HEK293 (cell line): ENCODE measurements at regions not wholly inside any gene's neighbourhood (a gene's known extent, or its start where the extent isn't known, plus 50 kb on each side); places are given as distances from the start of the nearest gene placed in this dataset.
A peak's percentile ranks its signal among the peaks of the same experiment; 100 is the strongest.

ENCODE experiments used
- FEZF1 ChIP-seq: fragments of 450-650 bp; formaldehyde crosslinking; IDR thresholded peaks from 2 replicates; pipeline ENCODE4 v1.5.1; 2016; ENCODE audit warnings: missing biosample characterization, missing genetic modification characterization
- KLF10 ChIP-seq: fragments of 450-650 bp; IDR thresholded peaks from 2 replicates; pipeline ENCODE4 v1.5.1; 2018; ENCODE audit warnings: missing biosample characterization, mild to moderate bottlenecking, missing genetic modification characterization
- KLF16 ChIP-seq: fragments of 450-650 bp; formaldehyde crosslinking; IDR thresholded peaks from 2 replicates; pipeline ENCODE4 v1.5.1; 2017; ENCODE audit warnings: missing biosample characterization, missing genetic modification characterization
- MYNN ChIP-seq: fragments of 450-650 bp; formaldehyde crosslinking; IDR thresholded peaks from 2 replicates; pipeline ENCODE4 v1.5.1; 2016; ENCODE audit warnings: missing biosample characterization, missing genetic modification characterization, borderline replicate concordance
- OSR2 ChIP-seq: fragments of 450-650 bp; formaldehyde crosslinking; IDR thresholded peaks from 2 replicates; pipeline ENCODE4 v1.5.1; 2016; ENCODE audit warnings: missing biosample characterization, missing genetic modification characterization
- REPIN1 ChIP-seq: fragments of 450-650 bp; formaldehyde crosslinking; IDR thresholded peaks from 2 replicates; pipeline ENCODE4 v1.5.1; 2017; ENCODE audit warnings: missing biosample characterization, missing genetic modification characterization, low read depth
- SP3 ChIP-seq: fragments of 450-650 bp; formaldehyde crosslinking; IDR thresholded peaks from 2 replicates; pipeline ENCODE4 v1.5.1; 2016; ENCODE audit warnings: missing biosample characterization, missing genetic modification characterization
- ZBTB1 ChIP-seq: fragments of 450-650 bp; formaldehyde crosslinking; IDR thresholded peaks from 2 replicates; pipeline ENCODE4 v1.5.1; 2016; ENCODE audit warnings: missing biosample characterization, missing genetic modification characterization
- ZBTB7A ChIP-seq: fragments of 450-650 bp; formaldehyde crosslinking; IDR thresholded peaks from 2 replicates; pipeline ENCODE4 v1.5.1; 2016; ENCODE audit warnings: low read depth, missing biosample characterization, missing genetic modification characterization
- ZFP41 ChIP-seq: fragments of 450-650 bp; formaldehyde crosslinking; IDR thresholded peaks from 2 replicates; pipeline ENCODE4 v1.5.1; 2016; ENCODE audit warnings: missing biosample characterization, missing genetic modification characterization, borderline replicate concordance
- ZFP69B ChIP-seq: fragments of 450-650 bp; formaldehyde crosslinking; IDR thresholded peaks from 2 replicates; pipeline ENCODE4 v1.5.1; 2016; ENCODE audit warnings: missing biosample characterization, missing genetic modification characterization
- ZNF10 ChIP-seq: fragments of 450-650 bp; formaldehyde crosslinking; IDR thresholded peaks from 2 replicates; pipeline ENCODE4 v1.5.1; 2017; ENCODE audit warnings: missing biosample characterization, missing genetic modification characterization
- ZNF157 ChIP-seq: fragments of 450-650 bp; formaldehyde crosslinking; IDR thresholded peaks from 2 replicates; pipeline ENCODE4 v1.5.1; 2016; ENCODE audit warnings: missing biosample characterization, missing genetic modification characterization
- ZNF211 ChIP-seq: fragments of 450-650 bp; formaldehyde crosslinking; IDR thresholded peaks from 2 replicates; pipeline ENCODE4 v1.5.1; 2016; ENCODE audit warnings: low read depth, missing biosample characterization, missing genetic modification characterization
- ZNF335 ChIP-seq: fragments of 450-650 bp; formaldehyde crosslinking; conservative IDR thresholded peaks from 2 replicates; pipeline ENCODE4 v1.5.1; 2016; ENCODE audit warnings: missing biosample characterization, missing genetic modification characterization
- ZNF416 ChIP-seq: fragments of 450-650 bp; formaldehyde crosslinking; IDR thresholded peaks from 2 replicates; pipeline ENCODE4 v1.5.1; 2016; ENCODE audit warnings: missing biosample characterization, missing genetic modification characterization
- ZNF426 ChIP-seq: fragments of 450-650 bp; formaldehyde crosslinking; IDR thresholded peaks from 2 replicates; pipeline ENCODE4 v1.5.1; 2017; ENCODE audit warnings: missing biosample characterization, missing genetic modification characterization, mild to moderate bottlenecking, inconsistent platforms, moderate library complexity
- ZNF501 ChIP-seq: fragments of 450-650 bp; formaldehyde crosslinking; IDR thresholded peaks from 2 replicates; pipeline ENCODE4 v1.5.1; 2016; ENCODE audit warnings: missing biosample characterization, missing genetic modification characterization
- ZNF510 ChIP-seq: fragments of 450-650 bp; formaldehyde crosslinking; IDR thresholded peaks from 2 replicates; pipeline ENCODE4 v1.5.1; 2018; ENCODE audit warnings: mild to moderate bottlenecking, missing genetic modification characterization, missing biosample characterization; ENCODE audit not compliant: insufficient replicate concordance
- ZNF610 ChIP-seq: fragments of 450-650 bp; formaldehyde crosslinking; IDR thresholded peaks from 2 replicates; pipeline ENCODE4 v1.5.1; 2016; ENCODE audit warnings: missing biosample characterization, missing genetic modification characterization, borderline replicate concordance
- ZNF629 ChIP-seq: fragments of 450-650 bp; formaldehyde crosslinking; IDR thresholded peaks from 2 replicates; pipeline ENCODE4 v1.5.1; 2017; ENCODE audit warnings: missing biosample characterization, missing genetic modification characterization
- ZNF670 ChIP-seq: fragments of 450-650 bp; formaldehyde crosslinking; IDR thresholded peaks from 2 replicates; pipeline ENCODE4 v1.5.1; 2016; ENCODE audit warnings: missing biosample characterization, missing genetic modification characterization, low read depth
- ZNF747 ChIP-seq: fragments of 450-650 bp; formaldehyde crosslinking; IDR thresholded peaks from 2 replicates; pipeline ENCODE4 v1.5.1; 2016; ENCODE audit warnings: missing biosample characterization, missing genetic modification characterization
- ZXDB ChIP-seq: fragments of 450-650 bp; formaldehyde crosslinking; IDR thresholded peaks from 2 replicates; pipeline ENCODE4 v1.5.1; 2016; ENCODE audit warnings: missing biosample characterization, missing genetic modification characterization
- TF ChIP-seq, protein P1 (sequence below): fragments of 450-650 bp; formaldehyde crosslinking; IDR thresholded peaks from 2 replicates; pipeline ENCODE4 v1.5.1; 2016; ENCODE audit warnings: missing biosample characterization, missing genetic modification characterization
- TF ChIP-seq, protein P2 (sequence below): fragments of 450-650 bp; formaldehyde crosslinking; IDR thresholded peaks from 2 replicates; pipeline ENCODE4 v1.5.1; 2016; ENCODE audit warnings: missing biosample characterization, missing genetic modification characterization, low read depth
- TF ChIP-seq, protein P3 (sequence below): fragments of 450-650 bp; formaldehyde crosslinking; conservative IDR thresholded peaks from 2 replicates; pipeline ENCODE4 v1.5.1; 2016; ENCODE audit warnings: low read depth, missing biosample characterization, missing genetic modification characterization
- TF ChIP-seq, protein P4 (sequence below): fragments of 450-650 bp; formaldehyde crosslinking; IDR thresholded peaks from 2 replicates; pipeline ENCODE4 v1.5.1; 2016; ENCODE audit warnings: missing biosample characterization, missing genetic modification characterization
- TF ChIP-seq, protein P5 (sequence below): fragments of 450-650 bp; formaldehyde crosslinking; IDR thresholded peaks from 2 replicates; pipeline ENCODE4 v1.5.1; 2016; ENCODE audit warnings: missing biosample characterization, missing genetic modification characterization

DNA sequence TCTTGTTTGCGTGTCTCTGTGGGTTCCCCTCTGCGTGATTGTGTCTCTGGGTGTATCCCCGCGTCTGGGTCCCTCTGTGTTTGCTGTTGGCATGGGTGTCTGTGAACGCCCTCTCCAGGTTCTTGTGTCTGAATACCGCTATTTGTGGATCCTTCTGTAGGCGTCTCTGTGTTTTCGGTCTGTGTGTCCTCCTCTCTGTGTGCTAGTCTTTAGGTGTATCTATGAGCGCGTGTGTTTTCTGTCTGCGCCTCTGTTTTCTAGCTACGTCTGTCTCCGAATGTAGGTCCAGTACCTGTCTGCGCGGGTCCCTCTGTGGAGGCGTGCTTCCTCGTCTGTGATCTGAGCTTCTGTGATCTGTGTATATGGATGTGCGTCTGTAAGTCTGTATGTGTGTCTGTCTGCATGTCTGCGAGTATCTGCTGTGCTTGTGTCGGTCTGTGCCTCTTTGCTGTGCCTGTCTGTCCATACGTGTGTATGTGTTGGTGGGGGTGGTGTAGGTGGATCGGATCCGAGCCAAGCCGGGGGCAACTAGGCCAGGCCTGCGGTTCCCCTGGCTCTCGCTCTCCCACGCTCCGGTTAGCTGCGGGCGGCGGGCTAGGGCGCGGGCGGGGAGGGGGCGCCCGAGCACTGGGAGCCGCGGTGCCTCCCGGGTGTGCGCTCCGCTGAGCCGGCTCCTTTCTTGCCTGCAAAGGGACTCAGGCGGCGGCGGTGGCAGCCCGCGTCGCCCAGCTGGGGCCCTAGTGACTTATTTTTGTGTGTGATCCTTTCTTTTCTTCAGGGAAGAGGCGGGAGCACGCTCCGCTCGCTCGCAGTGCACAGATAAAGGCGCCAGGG is 105.3 kb upstream of the E2F8 start (continued):
- TF ChIP-seq ZNF157 (tag by site-specific recombination) (no peak), ZBTB7A (tag by site-specific recombination) (no peak), ZFP41 (tag by site-specific recombination) (no peak), KLF10 (tag by site-specific recombination) (no peak), ZNF211 (tag by site-specific recombination) (no peak), ZNF426 (tag by site-specific recombination) (no peak), KLF16 (tag by site-specific recombination) (no peak), OSR2 (tag by site-specific recombination) (no peak), FEZF1 (no peak), ZNF629 (no peak), ZNF501 (tag by site-specific recombination) (no peak), ZNF510 (tag by site-specific recombination) (no peak), ZBTB1 (tag by site-specific recombination) (no peak), REPIN1 (tag by site-specific recombination) (no peak), ZXDB (tag by site-specific recombination) (no peak), ZNF610 (tag by site-specific recombination) (no peak), ZNF416 (tag by site-specific recombination) (no peak), ZNF747 (no peak), ZNF335 (tag by site-specific recombination) (peak; percentile 95), ZFP69B (tag by site-specific recombination) (0 out of 2 replicates have a peak, but pooled peaks have one; percentile 9), SP3 (tag by site-specific recombination) (no peak), ZNF10 (no peak), MYNN (tag by site-specific recombination) (no peak), ZNF670 (tag by site-specific recombination) (no peak)
- TF ChIP-seq, protein P1, sequence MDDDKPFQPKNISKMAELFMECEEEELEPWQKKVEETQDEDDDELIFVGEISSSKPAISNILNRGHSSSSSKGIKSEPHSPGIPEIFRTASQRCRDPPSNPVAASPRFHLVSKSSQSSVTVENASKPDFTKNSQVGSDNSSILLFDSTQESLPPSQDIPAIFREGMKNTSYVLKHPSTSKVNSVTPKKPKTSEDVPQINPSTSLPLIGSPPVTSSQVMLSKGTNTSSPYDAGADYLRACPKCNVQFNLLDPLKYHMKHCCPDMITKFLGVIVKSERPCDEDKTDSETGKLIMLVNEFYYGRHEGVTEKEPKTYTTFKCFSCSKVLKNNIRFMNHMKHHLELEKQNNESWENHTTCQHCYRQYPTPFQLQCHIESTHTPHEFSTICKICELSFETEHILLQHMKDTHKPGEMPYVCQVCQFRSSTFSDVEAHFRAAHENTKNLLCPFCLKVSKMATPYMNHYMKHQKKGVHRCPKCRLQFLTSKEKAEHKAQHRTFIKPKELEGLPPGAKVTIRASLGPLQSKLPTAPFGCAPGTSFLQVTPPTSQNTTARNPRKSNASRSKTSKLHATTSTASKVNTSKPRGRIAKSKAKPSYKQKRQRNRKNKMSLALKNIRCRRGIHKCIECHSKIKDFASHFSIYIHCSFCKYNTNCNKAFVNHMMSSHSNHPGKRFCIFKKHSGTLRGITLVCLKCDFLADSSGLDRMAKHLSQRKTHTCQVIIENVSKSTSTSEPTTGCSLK (tag by site-specific recombination) = no peak
- TF ChIP-seq, protein P2, sequence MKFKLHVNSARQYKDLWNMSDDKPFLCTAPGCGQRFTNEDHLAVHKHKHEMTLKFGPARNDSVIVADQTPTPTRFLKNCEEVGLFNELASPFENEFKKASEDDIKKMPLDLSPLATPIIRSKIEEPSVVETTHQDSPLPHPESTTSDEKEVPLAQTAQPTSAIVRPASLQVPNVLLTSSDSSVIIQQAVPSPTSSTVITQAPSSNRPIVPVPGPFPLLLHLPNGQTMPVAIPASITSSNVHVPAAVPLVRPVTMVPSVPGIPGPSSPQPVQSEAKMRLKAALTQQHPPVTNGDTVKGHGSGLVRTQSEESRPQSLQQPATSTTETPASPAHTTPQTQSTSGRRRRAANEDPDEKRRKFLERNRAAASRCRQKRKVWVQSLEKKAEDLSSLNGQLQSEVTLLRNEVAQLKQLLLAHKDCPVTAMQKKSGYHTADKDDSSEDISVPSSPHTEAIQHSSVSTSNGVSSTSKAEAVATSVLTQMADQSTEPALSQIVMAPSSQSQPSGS (tag by site-specific recombination) = no peak
- TF ChIP-seq, protein P3, sequence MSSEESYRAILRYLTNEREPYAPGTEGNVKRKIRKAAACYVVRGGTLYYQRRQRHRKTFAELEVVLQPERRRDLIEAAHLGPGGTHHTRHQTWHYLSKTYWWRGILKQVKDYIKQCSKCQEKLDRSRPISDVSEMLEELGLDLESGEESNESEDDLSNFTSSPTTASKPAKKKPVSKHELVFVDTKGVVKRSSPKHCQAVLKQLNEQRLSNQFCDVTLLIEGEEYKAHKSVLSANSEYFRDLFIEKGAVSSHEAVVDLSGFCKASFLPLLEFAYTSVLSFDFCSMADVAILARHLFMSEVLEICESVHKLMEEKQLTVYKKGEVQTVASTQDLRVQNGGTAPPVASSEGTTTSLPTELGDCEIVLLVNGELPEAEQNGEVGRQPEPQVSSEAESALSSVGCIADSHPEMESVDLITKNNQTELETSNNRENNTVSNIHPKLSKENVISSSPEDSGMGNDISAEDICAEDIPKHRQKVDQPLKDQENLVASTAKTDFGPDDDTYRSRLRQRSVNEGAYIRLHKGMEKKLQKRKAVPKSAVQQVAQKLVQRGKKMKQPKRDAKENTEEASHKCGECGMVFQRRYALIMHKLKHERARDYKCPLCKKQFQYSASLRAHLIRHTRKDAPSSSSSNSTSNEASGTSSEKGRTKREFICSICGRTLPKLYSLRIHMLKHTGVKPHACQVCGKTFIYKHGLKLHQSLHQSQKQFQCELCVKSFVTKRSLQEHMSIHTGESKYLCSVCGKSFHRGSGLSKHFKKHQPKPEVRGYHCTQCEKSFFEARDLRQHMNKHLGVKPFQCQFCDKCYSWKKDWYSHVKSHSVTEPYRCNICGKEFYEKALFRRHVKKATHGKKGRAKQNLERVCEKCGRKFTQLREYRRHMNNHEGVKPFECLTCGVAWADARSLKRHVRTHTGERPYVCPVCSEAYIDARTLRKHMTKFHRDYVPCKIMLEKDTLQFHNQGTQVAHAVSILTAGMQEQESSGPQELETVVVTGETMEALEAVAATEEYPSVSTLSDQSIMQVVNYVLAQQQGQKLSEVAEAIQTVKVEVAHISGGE (tag by site-specific recombination) = no peak
- TF ChIP-seq, protein P4, sequence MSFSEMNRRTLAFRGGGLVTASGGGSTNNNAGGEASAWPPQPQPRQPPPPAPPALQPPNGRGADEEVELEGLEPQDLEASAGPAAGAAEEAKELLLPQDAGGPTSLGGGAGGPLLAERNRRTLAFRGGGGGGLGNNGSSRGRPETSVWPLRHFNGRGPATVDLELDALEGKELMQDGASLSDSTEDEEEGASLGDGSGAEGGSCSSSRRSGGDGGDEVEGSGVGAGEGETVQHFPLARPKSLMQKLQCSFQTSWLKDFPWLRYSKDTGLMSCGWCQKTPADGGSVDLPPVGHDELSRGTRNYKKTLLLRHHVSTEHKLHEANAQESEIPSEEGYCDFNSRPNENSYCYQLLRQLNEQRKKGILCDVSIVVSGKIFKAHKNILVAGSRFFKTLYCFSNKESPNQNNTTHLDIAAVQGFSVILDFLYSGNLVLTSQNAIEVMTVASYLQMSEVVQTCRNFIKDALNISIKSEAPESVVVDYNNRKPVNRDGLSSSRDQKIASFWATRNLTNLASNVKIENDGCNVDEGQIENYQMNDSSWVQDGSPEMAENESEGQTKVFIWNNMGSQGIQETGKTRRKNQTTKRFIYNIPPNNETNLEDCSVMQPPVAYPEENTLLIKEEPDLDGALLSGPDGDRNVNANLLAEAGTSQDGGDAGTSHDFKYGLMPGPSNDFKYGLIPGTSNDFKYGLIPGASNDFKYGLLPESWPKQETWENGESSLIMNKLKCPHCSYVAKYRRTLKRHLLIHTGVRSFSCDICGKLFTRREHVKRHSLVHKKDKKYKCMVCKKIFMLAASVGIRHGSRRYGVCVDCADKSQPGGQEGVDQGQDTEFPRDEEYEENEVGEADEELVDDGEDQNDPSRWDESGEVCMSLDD (tag by site-specific recombination) = no peak
- TF ChIP-seq, protein P5, sequence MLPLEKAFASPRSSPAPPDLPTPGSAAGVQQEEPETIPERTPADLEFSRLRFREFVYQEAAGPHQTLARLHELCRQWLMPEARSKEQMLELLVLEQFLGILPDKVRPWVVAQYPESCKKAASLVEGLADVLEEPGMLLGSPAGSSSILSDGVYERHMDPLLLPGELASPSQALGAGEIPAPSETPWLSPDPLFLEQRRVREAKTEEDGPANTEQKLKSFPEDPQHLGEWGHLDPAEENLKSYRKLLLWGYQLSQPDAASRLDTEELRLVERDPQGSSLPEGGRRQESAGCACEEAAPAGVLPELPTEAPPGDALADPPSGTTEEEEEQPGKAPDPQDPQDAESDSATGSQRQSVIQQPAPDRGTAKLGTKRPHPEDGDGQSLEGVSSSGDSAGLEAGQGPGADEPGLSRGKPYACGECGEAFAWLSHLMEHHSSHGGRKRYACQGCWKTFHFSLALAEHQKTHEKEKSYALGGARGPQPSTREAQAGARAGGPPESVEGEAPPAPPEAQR (tag by site-specific recombination) = no peak
